ENCODE measurements at regions not wholly inside any gene's neighbourhood (a gene's known extent, or its start where the extent isn't known, plus 50 kb on each side); places are given as distances from the start of the nearest gene placed in this dataset.

DNA sequence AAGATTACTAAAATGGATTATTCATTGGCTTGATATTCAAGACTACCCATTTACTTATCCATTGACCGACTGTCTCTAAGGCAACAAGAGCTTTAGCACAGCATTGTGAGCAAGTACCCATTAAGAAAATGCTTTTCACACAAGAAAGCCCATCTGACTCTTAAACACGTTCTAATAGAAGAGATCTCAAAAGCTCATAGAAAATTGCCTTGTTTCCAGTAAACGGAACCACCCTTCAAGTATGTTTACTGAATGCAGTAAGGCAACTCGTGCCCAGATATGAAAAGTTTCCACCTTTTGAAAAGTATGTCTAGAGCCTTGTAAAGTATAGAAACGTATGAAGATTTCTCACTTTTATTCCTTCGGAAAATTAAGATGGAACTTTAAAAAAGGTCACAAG lies 655.3 kb upstream of the ALCAM start:
- H2BK20ac ChIP-seq (ENCODE audit: low read depth, low read length, poor library complexity, severe bottlenecking) = no peak overlapping the region
- no CpG with 5 or more reads among the region's 6 CpGs for WGBS (ENCODE audit: extremely low coverage, insufficient read length, low lambda C conversion rate)
- no peak overlapping the region for H2BK120ac ChIP-seq (ENCODE audit: low read depth, low read length, poor library complexity, severe bottlenecking)
- no peaks in the 10 kb centered on the region for H3K4me1 ChIP-seq (ENCODE audit: insufficient read depth, low read length)
- H4K5ac ChIP-seq (ENCODE audit: insufficient read length, low read depth, low read length) = no peak overlapping the region
- no peak overlapping the region for H3K23ac ChIP-seq (ENCODE audit: insufficient read length, low read depth, low read length)
- no peak overlapping the region for H3K14ac ChIP-seq (ENCODE audit: insufficient read depth, low read length)
- Mint-ChIP-seq H3K4me1 (0 out of 4 replicates have a peak, but pooled peaks cover 0 to 3% of the 10 kb centered on the region in 2 experiments), H3K4me3 (no peak overlapping the region), H3K27ac (no peak overlapping the region), H3K9me3 (no peaks in the 10 kb centered on the region), H3K36me3 (ENCODE audit: insufficient read depth in 1 of 3, low read depth in 3 of 3) (no peaks in the 10 kb centered on the region), H3K27me3 (ENCODE audit: low read depth) (no peaks in the 10 kb centered on the region)
- TF ChIP-seq, protein P1, sequence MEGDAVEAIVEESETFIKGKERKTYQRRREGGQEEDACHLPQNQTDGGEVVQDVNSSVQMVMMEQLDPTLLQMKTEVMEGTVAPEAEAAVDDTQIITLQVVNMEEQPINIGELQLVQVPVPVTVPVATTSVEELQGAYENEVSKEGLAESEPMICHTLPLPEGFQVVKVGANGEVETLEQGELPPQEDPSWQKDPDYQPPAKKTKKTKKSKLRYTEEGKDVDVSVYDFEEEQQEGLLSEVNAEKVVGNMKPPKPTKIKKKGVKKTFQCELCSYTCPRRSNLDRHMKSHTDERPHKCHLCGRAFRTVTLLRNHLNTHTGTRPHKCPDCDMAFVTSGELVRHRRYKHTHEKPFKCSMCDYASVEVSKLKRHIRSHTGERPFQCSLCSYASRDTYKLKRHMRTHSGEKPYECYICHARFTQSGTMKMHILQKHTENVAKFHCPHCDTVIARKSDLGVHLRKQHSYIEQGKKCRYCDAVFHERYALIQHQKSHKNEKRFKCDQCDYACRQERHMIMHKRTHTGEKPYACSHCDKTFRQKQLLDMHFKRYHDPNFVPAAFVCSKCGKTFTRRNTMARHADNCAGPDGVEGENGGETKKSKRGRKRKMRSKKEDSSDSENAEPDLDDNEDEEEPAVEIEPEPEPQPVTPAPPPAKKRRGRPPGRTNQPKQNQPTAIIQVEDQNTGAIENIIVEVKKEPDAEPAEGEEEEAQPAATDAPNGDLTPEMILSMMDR (conservative IDR thresholded peaks at IDR 0.05) = no peak
- no peak overlapping the region for H4K8ac ChIP-seq (replicated peaks; ENCODE audit: insufficient read length, low read depth, low read length)
- H4K20me1 ChIP-seq (ENCODE audit: control insufficient read depth, insufficient read depth, insufficient read length) = no peaks in the 10 kb centered on the region
- no peak overlapping the region for H2BK5ac ChIP-seq (ENCODE audit: insufficient read length, low read length)
- H3K23me2 ChIP-seq (ENCODE audit: insufficient read length, low read depth, low read length, poor library complexity, severe bottlenecking) = no peaks in the 10 kb centered on the region
- H3K79me2 ChIP-seq (ENCODE audit: insufficient read depth, low read length) = no peaks in the 10 kb centered on the region
- no peak overlapping the region for H2AFZ ChIP-seq (ENCODE audit: low read length)
- no peaks in the 10 kb centered on the region for H3K9me3 ChIP-seq (ENCODE audit: control insufficient read depth, low read depth, low read length)
- H2BK15ac ChIP-seq (ENCODE audit: low read depth, low read length) = no peak overlapping the region
- no peak overlapping the region for H3K9ac ChIP-seq (ENCODE audit: extremely low read depth, insufficient read length, low read length)
- H2BK12ac ChIP-seq (ENCODE audit: insufficient read length, low read depth, low read length) = no peak overlapping the region
- H3K79me1 ChIP-seq (ENCODE audit: insufficient read depth, low read depth, low read length, poor library complexity, severe bottlenecking) = no peaks in the 10 kb centered on the region
- no peak overlapping the region for H3K56ac ChIP-seq (ENCODE audit: insufficient read length, low read depth, low read length)
- no peak overlapping the region for H4K91ac ChIP-seq (ENCODE audit: insufficient read length, low read depth, low read length)
- H3K4me2 ChIP-seq (ENCODE audit: insufficient read depth, insufficient read length, low read length) = no peak overlapping the region
- no peak overlapping the region for H3T11ph ChIP-seq (ENCODE audit: low read length)
- no peak overlapping the region for H2AK5ac ChIP-seq (ENCODE audit: insufficient read length, low read length)
- H3K4ac ChIP-seq (ENCODE audit: low read depth, low read length) = no peak overlapping the region
- no peak overlapping the region for H3K27ac ChIP-seq (ENCODE audit: insufficient read length, low read depth, low read length)
- no peaks in the 10 kb centered on the region for H3K27me3 ChIP-seq (ENCODE audit: insufficient read depth, low read length)
- no peak overlapping the region for H3K18ac ChIP-seq (ENCODE audit: insufficient read length, low read depth, low read length)
- no peak for DNase-seq
